22Rv1 (cell line): ENCODE measurements at regions not wholly inside any gene's neighbourhood (a gene's known extent, or its start where the extent isn't known, plus 50 kb on each side); places are given as distances from the start of the nearest gene placed in this dataset.

Source experiments
- ZFX ChIP-seq: fragments of 450-650 bp; IDR thresholded peaks from 2 replicates; pipeline ENCODE4 v1.6.1; 2017; ENCODE audit warnings: antibody characterized with exemption, borderline replicate concordance
- TF ChIP-seq, protein P1 (sequence below): fragments of 450-650 bp; IDR thresholded peaks from 2 replicates; pipeline ENCODE4 v1.5.1; 2017; ENCODE audit warnings: mild to moderate bottlenecking

DNA sequence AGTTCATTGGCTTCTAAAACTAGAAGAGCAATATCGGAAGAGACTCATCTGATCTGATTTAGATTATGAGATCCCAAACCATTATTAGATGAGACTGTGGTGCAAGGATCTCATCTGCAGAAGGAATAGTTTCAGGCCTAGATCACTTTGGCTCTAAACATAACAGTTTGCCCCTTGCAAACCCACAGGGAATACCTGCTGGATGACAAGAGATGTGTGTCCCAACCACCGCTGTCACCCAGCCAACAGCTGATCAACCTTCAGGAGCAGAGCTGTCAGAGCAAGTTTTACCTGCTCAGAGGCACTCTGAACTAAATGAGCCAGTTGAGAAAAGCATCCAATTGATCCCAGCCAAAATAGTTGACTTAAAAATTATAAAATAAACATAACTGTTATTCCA, 64.0 kb upstream of the ST3GAL6 start:
- TF ChIP-seq, protein P1, sequence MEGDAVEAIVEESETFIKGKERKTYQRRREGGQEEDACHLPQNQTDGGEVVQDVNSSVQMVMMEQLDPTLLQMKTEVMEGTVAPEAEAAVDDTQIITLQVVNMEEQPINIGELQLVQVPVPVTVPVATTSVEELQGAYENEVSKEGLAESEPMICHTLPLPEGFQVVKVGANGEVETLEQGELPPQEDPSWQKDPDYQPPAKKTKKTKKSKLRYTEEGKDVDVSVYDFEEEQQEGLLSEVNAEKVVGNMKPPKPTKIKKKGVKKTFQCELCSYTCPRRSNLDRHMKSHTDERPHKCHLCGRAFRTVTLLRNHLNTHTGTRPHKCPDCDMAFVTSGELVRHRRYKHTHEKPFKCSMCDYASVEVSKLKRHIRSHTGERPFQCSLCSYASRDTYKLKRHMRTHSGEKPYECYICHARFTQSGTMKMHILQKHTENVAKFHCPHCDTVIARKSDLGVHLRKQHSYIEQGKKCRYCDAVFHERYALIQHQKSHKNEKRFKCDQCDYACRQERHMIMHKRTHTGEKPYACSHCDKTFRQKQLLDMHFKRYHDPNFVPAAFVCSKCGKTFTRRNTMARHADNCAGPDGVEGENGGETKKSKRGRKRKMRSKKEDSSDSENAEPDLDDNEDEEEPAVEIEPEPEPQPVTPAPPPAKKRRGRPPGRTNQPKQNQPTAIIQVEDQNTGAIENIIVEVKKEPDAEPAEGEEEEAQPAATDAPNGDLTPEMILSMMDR = no peak
- no peak for TF ChIP-seq ZFX
